ENCODE measurements at regions not wholly inside any gene's neighbourhood (a gene's known extent, or its start where the extent isn't known, plus 50 kb on each side); places are given as distances from the start of the nearest gene placed in this dataset.

DNA sequence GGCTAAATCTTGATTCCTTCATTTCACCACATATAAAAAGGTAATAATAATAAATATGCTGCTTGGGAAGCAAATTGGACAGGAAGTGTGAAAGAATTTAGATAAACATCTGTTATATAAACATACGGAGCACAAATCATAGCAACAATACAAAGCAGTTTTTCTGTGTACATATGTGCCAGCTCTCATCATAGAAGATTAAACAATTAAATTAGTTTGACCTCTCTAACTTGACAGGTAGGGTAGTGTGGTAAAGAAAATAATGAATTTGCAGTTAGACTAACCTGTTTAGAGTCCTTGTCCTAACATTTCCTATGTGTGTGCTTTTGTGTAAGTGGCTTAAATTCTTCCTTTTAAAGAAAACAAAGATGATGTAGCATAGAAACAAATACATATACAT is 995.7 kb upstream of the TENM4 start:
- Histone ChIP-seq H3K27ac (ENCODE audit: low read depth, low read length) (no peak overlapping the region), H3K4me3 (ENCODE audit: low read depth, low read length) (no peak overlapping the region), H3K27me3 (ENCODE audit: control insufficient read depth, insufficient read depth, low read length) (no peaks in the 10 kb centered on the region), H3K9me3 (ENCODE audit: control insufficient read depth, insufficient read depth, low read length) (no peaks in the 10 kb centered on the region)
- CTCF ChIA-PET: no interaction called here
- TF ChIP-seq, protein P1, sequence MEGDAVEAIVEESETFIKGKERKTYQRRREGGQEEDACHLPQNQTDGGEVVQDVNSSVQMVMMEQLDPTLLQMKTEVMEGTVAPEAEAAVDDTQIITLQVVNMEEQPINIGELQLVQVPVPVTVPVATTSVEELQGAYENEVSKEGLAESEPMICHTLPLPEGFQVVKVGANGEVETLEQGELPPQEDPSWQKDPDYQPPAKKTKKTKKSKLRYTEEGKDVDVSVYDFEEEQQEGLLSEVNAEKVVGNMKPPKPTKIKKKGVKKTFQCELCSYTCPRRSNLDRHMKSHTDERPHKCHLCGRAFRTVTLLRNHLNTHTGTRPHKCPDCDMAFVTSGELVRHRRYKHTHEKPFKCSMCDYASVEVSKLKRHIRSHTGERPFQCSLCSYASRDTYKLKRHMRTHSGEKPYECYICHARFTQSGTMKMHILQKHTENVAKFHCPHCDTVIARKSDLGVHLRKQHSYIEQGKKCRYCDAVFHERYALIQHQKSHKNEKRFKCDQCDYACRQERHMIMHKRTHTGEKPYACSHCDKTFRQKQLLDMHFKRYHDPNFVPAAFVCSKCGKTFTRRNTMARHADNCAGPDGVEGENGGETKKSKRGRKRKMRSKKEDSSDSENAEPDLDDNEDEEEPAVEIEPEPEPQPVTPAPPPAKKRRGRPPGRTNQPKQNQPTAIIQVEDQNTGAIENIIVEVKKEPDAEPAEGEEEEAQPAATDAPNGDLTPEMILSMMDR (IDR thresholded peaks at IDR 0.05; ENCODE audit: low read depth, low read length): no peak
- POLR2A ChIA-PET: no interaction called here
- no peak for DNase-seq (ENCODE audit: low read depth, low spot score)

DNA sequence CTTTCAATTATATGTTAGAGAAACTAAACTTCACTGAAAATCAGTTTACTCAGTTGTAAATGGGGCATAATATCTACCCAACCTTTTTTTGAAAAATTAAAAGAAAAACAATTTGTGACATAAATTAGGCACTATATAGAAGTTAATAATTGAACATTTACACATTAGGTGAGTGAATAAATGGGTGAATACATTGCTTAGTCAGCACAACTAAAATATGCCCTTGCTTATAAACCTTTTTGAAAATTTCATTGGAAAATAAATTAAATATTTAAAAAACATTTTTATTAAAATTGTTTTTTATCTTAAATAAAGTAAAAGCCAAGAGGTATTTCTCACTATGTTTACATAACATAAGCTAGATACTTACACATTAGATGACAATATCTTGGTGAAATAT is 994.5 kb upstream of the TENM4 start:
- no peak overlapping the region for H3K4me3 ChIP-seq (ENCODE audit: low read depth, low read length)

DNA sequence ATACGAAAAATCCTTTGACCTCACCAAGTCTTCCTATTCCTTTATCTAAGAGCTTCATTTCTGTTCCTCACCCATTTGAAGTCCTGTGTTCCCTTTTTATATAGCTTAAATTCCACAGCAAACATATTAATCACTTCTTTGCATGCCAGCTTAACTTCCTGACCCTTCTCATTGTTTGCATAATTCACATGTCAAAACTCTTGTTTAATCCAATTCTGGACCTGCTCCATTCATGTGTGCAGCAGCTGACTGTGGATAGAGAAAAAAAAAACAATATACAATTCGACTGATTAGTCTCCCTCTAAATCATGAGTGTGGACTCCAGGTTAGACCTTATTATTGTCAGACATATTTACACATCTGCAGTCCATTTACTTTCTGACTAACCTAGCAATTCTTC is 991.2 kb upstream of the TENM4 start:
- H3K4me3 ChIP-seq (ENCODE audit: low read depth, low read length): no peak overlapping the region
- TF ChIP-seq, protein P1 (IDR thresholded peaks at IDR 0.05; ENCODE audit: low read depth, low read length): no peak
- no peaks in the 10 kb centered on the region for H3K9me3 ChIP-seq (ENCODE audit: control insufficient read depth, insufficient read depth, low read length)
- no peak for DNase-seq (ENCODE audit: low read depth, low spot score)
- ChIA-PET POLR2A (no interaction called here), CTCF (no interaction called here)
- H3K27me3 ChIP-seq (ENCODE audit: control insufficient read depth, insufficient read depth, low read length): no peaks in the 10 kb centered on the region
- H3K27ac ChIP-seq (ENCODE audit: low read depth, low read length): no peak overlapping the region

More for the DNA sequence above, 994.5 kb upstream of the TENM4 start:
- DNase-seq (ENCODE audit: low read depth, low spot score): no peak
- CTCF ChIA-PET: interaction anchor here (0.6 kb wide), 1 partner anchor 1061 kb away, joined by 4 read pairs; no protein-coding TSS in a partner anchor
- TF ChIP-seq, protein P1 (IDR thresholded peaks at IDR 0.05; ENCODE audit: low read depth, low read length): no peak
- POLR2A ChIA-PET: no interaction called here
- Histone ChIP-seq H3K9me3 (ENCODE audit: control insufficient read depth, insufficient read depth, low read length) (no peaks in the 10 kb centered on the region), H3K27ac (ENCODE audit: low read depth, low read length) (no peak overlapping the region), H3K27me3 (ENCODE audit: control insufficient read depth, insufficient read depth, low read length) (no peaks in the 10 kb centered on the region)

DNA sequence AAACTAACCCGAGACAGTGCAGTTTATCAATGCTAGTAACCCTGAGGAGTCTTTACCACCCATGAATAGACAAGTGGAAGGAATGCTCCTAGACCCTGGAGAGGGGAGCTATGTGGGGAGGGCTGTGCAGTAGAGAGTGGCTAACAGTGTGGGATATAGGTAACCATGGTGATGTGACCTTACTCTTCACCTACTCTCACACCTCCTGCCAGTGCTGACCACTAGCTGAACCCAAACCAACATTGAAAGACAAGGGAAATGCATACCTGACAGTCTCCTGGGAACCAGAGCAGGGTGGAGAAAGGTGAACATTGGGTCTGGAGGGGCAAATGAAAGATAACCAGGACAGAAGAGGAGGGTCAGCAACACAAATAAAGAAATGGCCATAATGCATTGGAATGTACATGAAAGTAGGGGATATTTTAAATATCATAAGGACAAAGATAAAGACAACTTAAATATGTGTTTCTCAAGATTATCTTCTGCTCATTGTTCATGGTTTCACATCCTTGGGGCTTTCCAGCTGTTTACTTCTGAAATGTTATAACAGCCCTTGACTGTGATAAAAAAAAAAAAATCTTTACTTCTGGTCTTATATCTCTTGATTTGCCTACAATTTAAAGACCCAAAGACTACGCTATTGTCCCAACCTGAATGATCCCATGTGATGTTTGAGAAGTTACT is 983.3 kb upstream of the TENM4 start:
- H3K27me3 ChIP-seq (ENCODE audit: control insufficient read depth, insufficient read depth, low read length): no peaks in the 10 kb centered on the region
- DNase-seq (ENCODE audit: low read depth, low spot score): no peak
- TF ChIP-seq, protein P1 (IDR thresholded peaks at IDR 0.05; ENCODE audit: low read depth, low read length): no peak
- no peak overlapping the region for H3K27ac ChIP-seq (ENCODE audit: low read depth, low read length)
- H3K9me3 ChIP-seq (ENCODE audit: control insufficient read depth, insufficient read depth, low read length): no peaks in the 10 kb centered on the region
- POLR2A ChIA-PET: no interaction called here
- CTCF ChIA-PET: no interaction called here
- H3K4me3 ChIP-seq (ENCODE audit: low read depth, low read length): no peak overlapping the region

DNA sequence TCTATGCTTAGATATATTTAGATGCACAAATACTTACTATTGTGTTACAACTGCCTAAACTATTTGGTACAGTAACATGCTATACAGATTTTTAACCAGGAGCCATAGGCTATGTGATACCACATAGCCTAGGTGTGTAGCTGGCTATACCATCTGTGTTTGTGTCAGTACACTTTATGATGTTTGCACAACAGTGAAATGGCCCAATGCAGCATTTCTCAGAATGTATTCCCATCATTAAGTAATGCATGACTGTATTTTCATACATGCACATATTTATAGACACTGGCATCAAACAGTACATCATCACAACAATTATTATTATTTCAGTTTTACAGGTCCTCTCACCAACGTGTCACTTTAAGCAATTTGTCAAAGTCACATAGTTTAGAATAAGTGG is 979.5 kb upstream of the TENM4 start:
- TF ChIP-seq, protein P1 (IDR thresholded peaks at IDR 0.05; ENCODE audit: low read depth, low read length): no peak
- Histone ChIP-seq H3K27ac (ENCODE audit: low read depth, low read length) (no peak overlapping the region), H3K4me3 (ENCODE audit: low read depth, low read length) (no peak overlapping the region), H3K9me3 (ENCODE audit: control insufficient read depth, insufficient read depth, low read length) (no peaks in the 10 kb centered on the region), H3K27me3 (ENCODE audit: control insufficient read depth, insufficient read depth, low read length) (no peaks in the 10 kb centered on the region)
- ChIA-PET POLR2A (no interaction called here), CTCF (no interaction called here)
- no peak for DNase-seq (ENCODE audit: low read depth, low spot score)
